HG02943 (cell line): ENCODE measurements at regions not wholly inside any gene's neighbourhood (a gene's known extent, or its start where the extent isn't known, plus 50 kb on each side); places are given as distances from the start of the nearest gene placed in this dataset.
"Not testable (repeated sequence)": the region's sequence is repeated elsewhere in the genome, so short reads cannot be mapped to it uniquely, and the experiment has no call there.

Experiments
- ATAC-seq: cut with Tn5 transposase; IDR thresholded peaks from one replicate; pipeline ENCODE4 v1.9.1; 2021; ENCODE audit warnings: mild to moderate bottlenecking, low read depth, moderate library complexity; ENCODE audit not compliant: unreplicated experiment

DNA sequence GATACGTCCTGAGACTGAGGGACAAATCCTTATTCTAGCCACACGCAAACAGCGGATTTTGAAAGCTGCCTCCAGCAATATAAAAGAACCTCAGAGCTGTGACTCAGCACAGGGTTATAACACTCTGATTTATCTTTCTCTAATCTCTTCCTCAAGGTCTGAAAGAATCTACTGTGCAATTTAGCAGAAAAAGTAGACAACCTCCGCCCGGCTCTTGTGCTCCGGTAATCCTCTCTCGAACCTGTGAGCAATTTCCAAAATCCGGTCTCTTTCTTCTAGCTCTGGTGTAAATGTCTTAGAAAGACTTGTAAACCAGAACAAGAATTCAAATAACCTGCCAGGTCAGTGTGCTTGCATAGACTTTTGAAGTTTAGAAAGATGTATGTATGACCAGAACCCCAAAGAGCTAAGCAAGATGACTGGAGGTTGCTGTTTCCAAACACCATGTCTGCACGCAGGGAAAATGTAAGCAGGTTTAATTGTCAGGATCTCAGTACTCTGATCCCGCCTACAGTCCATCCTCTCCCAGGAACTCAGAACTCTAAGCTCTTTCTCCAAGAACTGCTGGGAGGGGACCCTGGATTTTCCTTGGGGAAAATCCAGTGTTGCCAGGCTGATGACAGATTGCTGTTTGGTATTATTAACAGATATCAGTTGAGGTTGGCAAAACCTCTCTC, 338.1 kb downstream of the RFC3 start:
- ATAC-seq, result no peak

GRCh38 chr13:34156841-34157365, 339.0 kb downstream of the RFC3 start:
- ATAC-seq, result peak; percentile 99

GRCh38 chr13:34159946-34160345, 342.0 kb downstream of the RFC3 start:
- ATAC-seq, result no peak

- ATAC-seq, result no peak
Observed at GRCh38 chr13:34161931-34162543, 344.1 kb downstream of the RFC3 start.

DNA sequence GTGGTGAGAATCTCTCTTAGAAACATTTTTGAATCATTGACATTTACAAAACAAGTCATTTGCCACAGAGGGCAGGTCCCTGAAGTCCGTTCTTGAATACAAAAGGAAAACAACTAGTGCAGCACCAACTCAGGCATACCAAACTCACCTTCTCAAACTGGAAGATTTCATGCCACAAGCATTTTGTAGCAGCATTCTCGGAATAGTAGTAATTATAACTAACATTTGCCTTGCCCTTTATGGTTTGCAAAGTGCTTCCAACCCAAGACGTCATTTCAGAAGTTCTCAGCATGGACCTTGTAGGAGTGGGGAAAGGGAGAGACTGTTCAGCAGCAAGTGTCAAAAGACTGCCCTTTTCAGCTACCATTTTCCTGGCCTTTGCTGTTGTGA, 344.6 kb downstream of the RFC3 start:
- no peak for ATAC-seq

GRCh38 chr13:34164582-34164981, 346.6 kb downstream of the RFC3 start:
- ATAC-seq, result no peak

DNA sequence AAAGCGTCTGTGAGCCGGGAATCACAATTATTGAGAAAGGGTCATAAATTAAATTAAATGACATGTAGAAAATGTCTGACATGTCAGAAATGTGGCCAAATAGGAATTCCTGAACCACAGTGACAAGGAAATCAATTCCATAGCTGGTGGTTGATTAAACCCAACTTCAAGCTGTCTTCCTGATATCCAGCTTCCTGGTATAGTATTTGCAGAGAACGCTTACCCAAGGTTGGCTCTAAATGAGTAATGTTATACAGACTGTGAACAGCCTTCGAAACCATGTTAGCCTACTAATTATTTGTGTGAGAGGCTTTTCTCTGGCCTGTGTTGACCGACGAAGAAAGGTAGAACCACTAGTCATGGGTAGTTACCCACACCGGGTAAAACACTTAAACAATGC, 347.2 kb downstream of the RFC3 start:
- ATAC-seq, result no peak

- no peak for ATAC-seq
Observed at GRCh38 chr13:34166406-34166805, 348.5 kb downstream of the RFC3 start.

DNA sequence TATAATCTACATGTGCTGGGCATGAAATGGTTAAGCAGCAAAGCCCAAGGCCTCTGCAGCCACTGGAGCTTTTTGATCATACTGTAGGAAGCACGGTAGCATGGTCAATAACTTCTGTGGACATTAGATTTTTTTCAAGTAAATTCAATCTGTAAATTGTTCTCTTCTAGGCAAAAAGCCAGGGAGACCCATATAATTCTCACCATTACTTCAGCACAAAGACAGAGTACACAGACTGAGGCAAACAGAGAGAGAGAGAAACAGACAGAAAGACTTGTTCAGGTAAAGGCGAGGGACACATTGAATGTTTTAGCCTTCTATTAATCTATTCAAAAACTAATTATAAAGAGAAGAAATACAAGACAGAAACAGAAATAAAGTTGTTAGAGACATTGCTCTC, 349.4 kb downstream of the RFC3 start:
- no peak for ATAC-seq

DNA sequence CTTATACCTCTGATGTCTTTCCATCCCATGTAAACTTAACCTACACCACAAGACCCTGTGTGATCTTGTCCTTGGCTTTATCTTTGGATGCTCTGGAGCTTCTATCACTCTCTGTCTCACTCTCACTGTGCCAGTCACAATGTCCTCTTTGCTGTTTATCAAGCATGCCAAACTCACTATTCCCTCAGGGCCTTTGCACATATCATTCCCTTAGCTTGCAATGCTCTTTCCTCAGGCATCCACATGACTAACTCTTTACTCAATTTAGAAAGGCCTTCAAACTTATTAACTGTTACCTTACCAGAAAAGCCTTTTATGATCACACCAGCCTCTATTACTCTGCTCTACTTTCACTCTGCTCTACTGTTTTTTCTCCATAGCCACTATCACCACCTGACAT, 354.1 kb downstream of the RFC3 start:
- no peak for ATAC-seq

- no peak for ATAC-seq
Observed at GRCh38 chr13:34174671-34175145, 356.8 kb downstream of the RFC3 start.

GRCh38 chr13:34175551-34175950, 357.6 kb downstream of the RFC3 start:
- ATAC-seq, result no peak

GRCh38 chr13:34176633-34177032, 358.7 kb downstream of the RFC3 start:
- no peak for ATAC-seq

DNA sequence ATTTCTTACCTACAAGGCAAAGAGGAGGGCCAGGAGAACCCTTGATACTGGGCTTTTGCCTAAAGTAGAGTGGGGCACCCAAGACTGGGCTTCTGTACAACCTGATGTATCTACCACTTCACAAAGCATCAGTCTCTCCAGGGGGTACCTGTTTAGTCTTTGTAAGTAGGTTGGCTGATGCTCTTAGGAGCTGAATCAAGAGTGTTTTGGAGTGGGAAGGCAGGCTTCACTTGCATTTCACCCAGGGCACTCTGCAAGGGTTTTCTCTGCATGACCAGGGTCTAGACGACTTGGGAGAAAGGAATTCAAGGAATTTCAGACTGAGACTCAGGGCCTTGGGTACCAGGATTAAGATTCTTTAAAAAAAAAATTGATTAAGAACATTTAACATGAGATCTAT, 361.5 kb downstream of the RFC3 start:
- ATAC-seq, result no peak

DNA sequence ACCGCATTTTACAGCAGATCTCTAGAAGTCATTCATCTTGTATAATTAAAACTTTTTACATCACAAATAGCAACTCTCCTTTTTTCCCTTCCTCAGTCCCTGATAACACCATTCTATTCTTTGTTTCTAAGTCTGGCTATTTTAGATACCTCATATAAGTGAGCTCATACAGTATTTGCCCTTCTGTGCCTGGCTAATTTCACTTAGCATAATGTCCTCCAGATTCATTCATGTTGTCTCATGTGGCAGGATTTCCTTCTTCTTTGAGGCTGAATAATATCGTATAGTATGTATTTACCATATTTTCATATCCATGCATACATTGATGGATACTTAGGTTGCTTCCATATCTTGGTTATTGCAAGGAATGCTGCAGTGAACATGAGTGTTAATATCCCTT, 362.0 kb downstream of the RFC3 start:
- ATAC-seq, result no peak

GRCh38 chr13:34181256-34181655, 363.3 kb downstream of the RFC3 start:
- not testable (repeated sequence) for ATAC-seq

- no peak for ATAC-seq
Observed at GRCh38 chr13:34189946-34190345, 372.0 kb downstream of the RFC3 start.

DNA sequence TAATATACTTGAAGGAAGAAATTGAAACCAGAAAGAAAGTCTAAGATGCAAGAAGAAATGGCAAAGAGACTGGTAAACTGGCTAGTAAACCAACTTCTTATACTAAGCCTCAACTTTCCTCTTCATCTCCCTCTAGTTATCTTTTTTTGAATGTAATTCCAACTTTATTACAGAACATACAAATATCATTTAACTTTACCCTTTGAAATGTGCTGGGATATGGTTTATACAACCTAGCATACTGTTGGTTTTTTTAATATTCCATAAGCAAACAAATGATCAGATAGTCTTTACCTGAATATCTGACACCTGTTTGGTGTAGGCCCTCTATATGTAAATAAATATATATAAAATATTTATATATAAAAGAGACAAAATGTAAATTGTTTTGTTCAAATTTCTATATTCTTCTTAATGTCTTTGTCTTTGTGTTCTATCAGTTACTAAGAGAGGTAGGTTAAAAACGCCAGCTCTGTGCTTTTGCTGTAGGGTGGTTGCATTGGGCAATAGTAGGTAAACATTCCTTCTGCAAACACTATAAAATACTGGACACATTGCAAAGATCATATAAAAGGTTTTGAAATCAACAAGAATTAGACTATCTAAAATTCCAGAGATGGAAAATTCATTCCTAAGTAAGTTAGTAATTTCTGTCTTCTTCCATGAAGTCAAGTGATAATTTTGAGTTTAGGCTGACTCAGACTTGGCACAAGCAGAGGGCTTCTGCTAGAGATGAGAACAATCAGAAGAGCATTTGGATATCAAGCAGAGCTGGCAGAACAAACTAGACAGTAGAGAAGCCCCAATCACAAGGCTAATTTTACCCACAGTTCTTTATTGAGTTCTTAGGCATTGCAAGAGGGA, 383.3 kb downstream of the RFC3 start:
- no peak for ATAC-seq

GRCh38 chr13:34207334-34207733, 389.4 kb downstream of the RFC3 start:
- no peak for ATAC-seq

DNA sequence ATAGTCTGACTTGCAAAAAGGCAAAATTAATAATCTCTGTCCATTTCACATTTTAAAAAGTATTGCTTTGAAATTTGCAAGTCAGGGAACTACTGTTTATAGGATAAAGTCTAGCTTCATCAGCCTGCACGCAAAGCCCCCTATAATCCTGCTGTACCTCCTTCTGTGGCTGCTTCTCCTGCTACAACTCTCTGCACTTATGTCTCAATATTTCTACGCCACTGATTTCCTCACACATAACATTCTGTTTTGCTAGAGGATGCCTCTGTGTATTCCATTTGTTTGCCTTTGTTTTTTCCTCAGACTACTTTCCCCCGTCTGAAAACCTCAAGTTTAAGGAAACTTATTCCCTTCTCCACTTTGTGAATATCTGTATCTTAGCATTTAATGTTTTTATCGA, 389.9 kb downstream of the RFC3 start:
- ATAC-seq, result no peak

- ATAC-seq, result no peak
Observed at GRCh38 chr13:34208336-34208735, 390.4 kb downstream of the RFC3 start.
